Stomach smooth muscle (tissue), 2 donors: ENCODE measurements at regions not wholly inside any gene's neighbourhood (a gene's known extent, or its start where the extent isn't known, plus 50 kb on each side); places are given as distances from the start of the nearest gene placed in this dataset.
"Not testable (repeated sequence)": the region's sequence is repeated elsewhere in the genome, so short reads cannot be mapped to it uniquely, and the experiment has no call there.

ENCODE experiments used
- H3K27ac ChIP-seq: one replicate; pipeline ENCODE4 v1.7.0; 2013; ENCODE audit warnings: mild to moderate bottlenecking, low read length, inconsistent platforms
- H3K27me3 ChIP-seq, 2 donors: one replicate each; pipeline ENCODE4 v1.7.0; 2013; ENCODE audit warnings: low read length in 2 of 2; ENCODE audit not compliant: insufficient read depth in 2 of 2, control insufficient read depth in 1 of 2
- H3K36me3 ChIP-seq, 2 donors: one replicate each; pipeline ENCODE4 v1.7.0; 2013; ENCODE audit warnings: low read length in 2 of 2; ENCODE audit not compliant: control insufficient read depth in 2 of 2, insufficient read depth in 2 of 2
- H3K4me1 ChIP-seq: one replicate; pipeline ENCODE4 v1.7.0; 2013; ENCODE audit warnings: low read length; ENCODE audit not compliant: control insufficient read depth, insufficient read depth
- H3K4me3 ChIP-seq, 2 donors: one replicate each; pipeline ENCODE4 v1.7.0; 2013; ENCODE audit warnings: low read length in 2 of 2
- H3K9ac ChIP-seq, 2 donors: one replicate each; pipeline ENCODE4 v1.7.0; 2013; ENCODE audit warnings: low read length in 2 of 2, mild to moderate bottlenecking in 1 of 2
- H3K9me3 ChIP-seq, 2 donors: one replicate each; pipeline ENCODE4 v1.7.0; 2013; ENCODE audit warnings: low read length in 2 of 2; ENCODE audit not compliant: control insufficient read depth in 2 of 2
- donor health status: healthy.
- donor health status: Pancreatic carcinoma.

GRCh38 chr11:121358760-121359159 lies 66.2 kb downstream of the SC5D start:
- Histone ChIP-seq H3K4me3 (no peak overlapping the region), H3K9ac (no peak overlapping the region), H3K4me1 (no peaks in the 10 kb centered on the region), H3K27ac (no peak overlapping the region), H3K27me3 (no peaks in the 10 kb centered on the region), H3K9me3 (no peaks in the 10 kb centered on the region), H3K36me3 (no peaks in the 10 kb centered on the region)

GRCh38 chr11:121359591-121359990 lies 67.0 kb downstream of the SC5D start:
- Histone ChIP-seq H3K27me3 (no peaks in the 10 kb centered on the region), H3K4me3 (no peak overlapping the region), H3K4me1 (no peaks in the 10 kb centered on the region), H3K27ac (no peak overlapping the region), H3K36me3 (no peaks in the 10 kb centered on the region), H3K9me3 (no peaks in the 10 kb centered on the region), H3K9ac (no peak overlapping the region)

- not testable (repeated sequence) for H3K27ac ChIP-seq, H3K9ac ChIP-seq, H3K27me3 ChIP-seq, H3K9me3 ChIP-seq, H3K4me3 ChIP-seq, H3K4me1 ChIP-seq, H3K36me3 ChIP-seq
These were observed 70.4 kb downstream of the SC5D start for GRCh38 chr11:121362955-121363354.

- Histone ChIP-seq H3K4me3 (no peak overlapping the region), H3K36me3 (no peaks in the 10 kb centered on the region), H3K27me3 (no peaks in the 10 kb centered on the region), H3K9me3 (no peaks in the 10 kb centered on the region), H3K9ac (no peak overlapping the region), H3K4me1 (no peaks in the 10 kb centered on the region), H3K27ac (no peak overlapping the region)
These were observed 72.7 kb downstream of the SC5D start for GRCh38 chr11:121365304-121365703.

GRCh38 chr11:121366038-121366437 lies 73.5 kb downstream of the SC5D start:
- Histone ChIP-seq H3K4me1 (no peaks in the 10 kb centered on the region), H3K4me3 (no peak overlapping the region), H3K9ac (no peak overlapping the region), H3K9me3 (no peaks in the 10 kb centered on the region), H3K27me3 (no peaks in the 10 kb centered on the region), H3K27ac (no peak overlapping the region), H3K36me3 (no peaks in the 10 kb centered on the region)

GRCh38 chr11:121367001-121367843 lies 74.7 kb downstream of the SC5D start:
- Histone ChIP-seq H3K9ac (no peak overlapping the region), H3K27ac (no peak overlapping the region), H3K27me3 (no peaks in the 10 kb centered on the region), H3K4me1 (no peaks in the 10 kb centered on the region), H3K9me3 (no peaks in the 10 kb centered on the region), H3K36me3 (no peaks in the 10 kb centered on the region), H3K4me3 (peak overlapping the region in 1 of 2 donors; percentile 4)

GRCh38 chr11:121367844-121368225 lies 75.3 kb downstream of the SC5D start:
- no peaks in the 10 kb centered on the region for H3K27me3 ChIP-seq
- H3K36me3 ChIP-seq: no peaks in the 10 kb centered on the region
- H3K9ac ChIP-seq: no peak overlapping the region
- H3K9me3 ChIP-seq: no peaks in the 10 kb centered on the region
- H3K4me3 ChIP-seq: peak overlapping the region in 1 of 2 donors; percentile 4
- H3K4me1 ChIP-seq: no peaks in the 10 kb centered on the region
- no peak overlapping the region for H3K27ac ChIP-seq

- H3K4me3 ChIP-seq: no peak overlapping the region
- no peaks in the 10 kb centered on the region for H3K9me3 ChIP-seq
- H3K9ac ChIP-seq: no peak overlapping the region
- no peaks in the 10 kb centered on the region for H3K27me3 ChIP-seq
- no peaks in the 10 kb centered on the region for H3K4me1 ChIP-seq
- H3K36me3 ChIP-seq: no peaks in the 10 kb centered on the region
- H3K27ac ChIP-seq: no peak overlapping the region
These were observed 76.0 kb downstream of the SC5D start for GRCh38 chr11:121368364-121369240.

- no peak overlapping the region for H3K4me3 ChIP-seq
- no peak overlapping the region for H3K9ac ChIP-seq
- H3K36me3 ChIP-seq: no peaks in the 10 kb centered on the region
- no peaks in the 10 kb centered on the region for H3K27me3 ChIP-seq
- H3K27ac ChIP-seq: no peak overlapping the region
- H3K4me1 ChIP-seq: no peaks in the 10 kb centered on the region
- no peaks in the 10 kb centered on the region for H3K9me3 ChIP-seq
These were observed 76.8 kb downstream of the SC5D start for GRCh38 chr11:121369366-121369765.

GRCh38 chr11:121372028-121372427 lies 79.5 kb downstream of the SC5D start:
- H3K4me1 ChIP-seq: no peaks in the 10 kb centered on the region
- no peak overlapping the region for H3K4me3 ChIP-seq
- H3K27me3 ChIP-seq: no peaks in the 10 kb centered on the region
- H3K9me3 ChIP-seq: no peaks in the 10 kb centered on the region
- no peaks in the 10 kb centered on the region for H3K36me3 ChIP-seq
- no peak overlapping the region for H3K9ac ChIP-seq
- H3K27ac ChIP-seq: no peak overlapping the region
